Stomach (tissue), 4 donors: ENCODE measurements at regions not wholly inside any gene's neighbourhood (a gene's known extent, or its start where the extent isn't known, plus 50 kb on each side); places are given as distances from the start of the nearest gene placed in this dataset.

Experiments used
- EP300 ChIP-seq: sonication (generic); formaldehyde crosslinking; IDR thresholded peaks from one replicate; pipeline ENCODE4 v1.6.1; 2017; ENCODE audit warnings: antibody characterized with exemption
- POLR2A ChIP-seq, 4 donors: fragments of 450-650 bp; IDR thresholded peaks; one replicate each; pipeline ENCODE4 v1.6.1; 2016; ENCODE audit warnings: antibody characterized with exemption in 4 of 4, control low read depth in 2 of 4, mild to moderate bottlenecking in 1 of 4, moderate library complexity in 1 of 4
- POLR2AphosphoS5 ChIP-seq, 3 donors: sonication (generic); formaldehyde crosslinking; IDR thresholded peaks; one replicate each; pipeline ENCODE4 v1.6.1; 2016; ENCODE audit warnings: antibody characterized with exemption in 3 of 3
- TF ChIP-seq, protein P1 (sequence below), 7 experiments: fragments of 450-650 bp in 4 of 7; fragments of 200-600 bp in 3 of 7; sonication (generic) in 3 of 7; IDR thresholded peaks; one replicate each; pipeline ENCODE4 v1.5.1; 2016 to 2019; ENCODE audit warnings: antibody characterized with exemption in 7 of 7, control low read depth in 2 of 7, mild to moderate bottlenecking in 1 of 7

DNA sequence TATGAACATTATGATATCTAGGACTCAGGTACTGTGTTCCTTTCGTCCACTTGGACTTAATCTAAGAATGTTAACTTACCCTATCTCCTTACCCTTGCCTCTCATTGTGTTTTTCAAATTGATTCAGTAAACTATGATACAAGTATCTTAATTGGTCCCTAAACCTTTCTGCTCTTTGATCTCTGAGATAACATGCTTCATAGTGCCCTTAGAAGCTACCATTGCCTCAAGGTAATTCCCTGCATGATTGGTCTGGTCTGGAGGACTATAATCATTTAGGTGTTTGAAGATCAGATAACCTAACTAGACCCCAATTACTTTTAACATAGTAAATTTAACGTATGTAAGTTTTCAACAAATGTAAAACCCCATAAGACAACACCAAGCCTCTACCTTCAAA is 169.9 kb upstream of the NBEA start:
- TF ChIP-seq, protein P1, sequence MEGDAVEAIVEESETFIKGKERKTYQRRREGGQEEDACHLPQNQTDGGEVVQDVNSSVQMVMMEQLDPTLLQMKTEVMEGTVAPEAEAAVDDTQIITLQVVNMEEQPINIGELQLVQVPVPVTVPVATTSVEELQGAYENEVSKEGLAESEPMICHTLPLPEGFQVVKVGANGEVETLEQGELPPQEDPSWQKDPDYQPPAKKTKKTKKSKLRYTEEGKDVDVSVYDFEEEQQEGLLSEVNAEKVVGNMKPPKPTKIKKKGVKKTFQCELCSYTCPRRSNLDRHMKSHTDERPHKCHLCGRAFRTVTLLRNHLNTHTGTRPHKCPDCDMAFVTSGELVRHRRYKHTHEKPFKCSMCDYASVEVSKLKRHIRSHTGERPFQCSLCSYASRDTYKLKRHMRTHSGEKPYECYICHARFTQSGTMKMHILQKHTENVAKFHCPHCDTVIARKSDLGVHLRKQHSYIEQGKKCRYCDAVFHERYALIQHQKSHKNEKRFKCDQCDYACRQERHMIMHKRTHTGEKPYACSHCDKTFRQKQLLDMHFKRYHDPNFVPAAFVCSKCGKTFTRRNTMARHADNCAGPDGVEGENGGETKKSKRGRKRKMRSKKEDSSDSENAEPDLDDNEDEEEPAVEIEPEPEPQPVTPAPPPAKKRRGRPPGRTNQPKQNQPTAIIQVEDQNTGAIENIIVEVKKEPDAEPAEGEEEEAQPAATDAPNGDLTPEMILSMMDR (IDR thresholded peaks at IDR 0.05), result no peak
- TF ChIP-seq POLR2A (IDR thresholded peaks at IDR 0.05) (no peak), EP300 (no peak), POLR2AphosphoS5 (IDR thresholded peaks at IDR 0.05) (no peak)
